ENCODE measurements at regions not wholly inside any gene's neighbourhood (a gene's known extent, or its start where the extent isn't known, plus 50 kb on each side); places are given as distances from the start of the nearest gene placed in this dataset.

- H3K27ac ChIP-seq (ENCODE audit: insufficient read depth, low read length) = no peak overlapping the region
- H4K8ac ChIP-seq (ENCODE audit: low read depth in 2 of 2, low read length in 2 of 2) = no peak overlapping the region
- in situ Hi-C loops (cut with MboI; ENCODE audit: low sequenced_read_pairs) = no loop called here
- no peak overlapping the region for H4K91ac ChIP-seq (ENCODE audit: insufficient read depth, low read depth, low read length)
- H3K56ac ChIP-seq (ENCODE audit: extremely low read depth, insufficient read depth, low read length) = no peak overlapping the region
- POLR2A ChIA-PET (ENCODE audit: unreplicated experiment) = no interaction called here
- H3K18ac ChIP-seq (ENCODE audit: low read depth, low read length) = no peak overlapping the region
- H3K4ac ChIP-seq (ENCODE audit: low read depth, low read length) = no peak overlapping the region
- DNase-seq = no peak
- WGBS, 2 experiments (ENCODE audit: extremely low coverage in 2 of 2, insufficient read length in 1 of 2) = no CpG with 5 or more reads among the region's 1 CpG
- no peaks in the 10 kb centered on the region for H3K9me1 ChIP-seq (ENCODE audit: insufficient read depth, low read length)
- H2AK5ac ChIP-seq (ENCODE audit: low read depth, low read length) = no peak overlapping the region
- no peak for ATAC-seq (ENCODE audit: low read depth)
- no peak overlapping the region for H2BK120ac ChIP-seq (ENCODE audit: low read depth, low read length)
- BruUV-seq (replicated peaks) = no TSS peak
- no peaks in the 10 kb centered on the region for H3K27me3 ChIP-seq (ENCODE audit: control insufficient read depth, insufficient read depth, low read length)
- H3K79me1 ChIP-seq (ENCODE audit: low read depth in 1 of 2, low read length in 2 of 2) = no peaks in the 10 kb centered on the region
- no peak overlapping the region for H3K4me3 ChIP-seq (ENCODE audit: insufficient read depth, low read depth, low read length)
- H2BK15ac ChIP-seq (ENCODE audit: low read depth, low read length) = no peak overlapping the region
- no peak overlapping the region for H4K5ac ChIP-seq (ENCODE audit: low read depth, low read length)
- intact Hi-C loops (cut with micrococcal nuclease) = no loop called here
- H3K23ac ChIP-seq (ENCODE audit: low read depth, low read length) = no peak overlapping the region
- H4K20me1 ChIP-seq (ENCODE audit: insufficient read depth, low read length) = no peaks in the 10 kb centered on the region
- H2BK20ac ChIP-seq (ENCODE audit: low read depth, low read length) = no peak overlapping the region
- no peaks in the 10 kb centered on the region for H3K4me1 ChIP-seq (ENCODE audit: control insufficient read depth, insufficient read depth, low read length)
- H3K4me2 ChIP-seq (ENCODE audit: low read depth, low read length) = no peak overlapping the region
- dilution Hi-C loops (cut with HindIII; ENCODE audit: low sequenced_read_pairs, unreplicated experiment) = no loop called here
- CTCF ChIA-PET = no interaction called here
- H3K14ac ChIP-seq (replicated peaks; ENCODE audit: low read depth, low read length) = no peak overlapping the region
- H2AK9ac ChIP-seq (replicated peaks; ENCODE audit: low read depth, low read length, poor library complexity) = no peak overlapping the region
- H2AFZ ChIP-seq (replicated peaks; ENCODE audit: low read length, poor library complexity) = no peak overlapping the region
- TF ChIP-seq POLR2A (IDR thresholded peaks at IDR 0.05; ENCODE audit: low read depth, low read length) (no peak), CTCF (conservative IDR thresholded peaks at IDR 0.05; ENCODE audit: low read depth, low read length) (no peak), RFX5 (IDR thresholded peaks at IDR 0.05; ENCODE audit: low read depth, low read length) (no peak), CEBPB (IDR thresholded peaks at IDR 0.05; ENCODE audit: low read depth, low read length) (no peak), FOS (IDR thresholded peaks at IDR 0.05; ENCODE audit: low read depth, low read length) (no peak), RCOR1 (IDR thresholded peaks at IDR 0.05; ENCODE audit: insufficient replicate concordance, low read length) (no peak), MXI1 (IDR thresholded peaks at IDR 0.05; ENCODE audit: borderline replicate concordance, low read depth, low read length) (no peak), MAFK (IDR thresholded peaks at IDR 0.05; ENCODE audit: low read depth, low read length) (no peak)
- TF ChIP-seq, protein P1, sequence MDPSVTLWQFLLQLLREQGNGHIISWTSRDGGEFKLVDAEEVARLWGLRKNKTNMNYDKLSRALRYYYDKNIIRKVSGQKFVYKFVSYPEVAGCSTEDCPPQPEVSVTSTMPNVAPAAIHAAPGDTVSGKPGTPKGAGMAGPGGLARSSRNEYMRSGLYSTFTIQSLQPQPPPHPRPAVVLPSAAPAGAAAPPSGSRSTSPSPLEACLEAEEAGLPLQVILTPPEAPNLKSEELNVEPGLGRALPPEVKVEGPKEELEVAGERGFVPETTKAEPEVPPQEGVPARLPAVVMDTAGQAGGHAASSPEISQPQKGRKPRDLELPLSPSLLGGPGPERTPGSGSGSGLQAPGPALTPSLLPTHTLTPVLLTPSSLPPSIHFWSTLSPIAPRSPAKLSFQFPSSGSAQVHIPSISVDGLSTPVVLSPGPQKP (IDR thresholded peaks at IDR 0.05; ENCODE audit: borderline replicate concordance, low read depth, low read length) = no peak
- H3K9me3 ChIP-seq (ENCODE audit: control insufficient read depth, insufficient read depth, low read length) = no peaks in the 10 kb centered on the region; the same call in 1 of the 2 replicates
- no peak overlapping the region for H3K9ac ChIP-seq (ENCODE audit: low read depth, low read length)
- no peak overlapping the region for H2BK5ac ChIP-seq (ENCODE audit: low read depth, low read length, poor library complexity, severe bottlenecking)
- no peaks in the 10 kb centered on the region for H3K36me3 ChIP-seq (ENCODE audit: control insufficient read depth, insufficient read depth, low read length)
Measured at GRCh38 chr10:2883238-2883637, 184.1 kb upstream of the PFKP start.
